H1 (cell line): ENCODE measurements at regions not wholly inside any gene's neighbourhood (a gene's known extent, or its start where the extent isn't known, plus 50 kb on each side); places are given as distances from the start of the nearest gene placed in this dataset.

ENCODE experiments used
- ASH2L ChIP-seq: fragments of 200-600, 300-600 bp; sonication (generic); IDR thresholded peaks from one replicate; pipeline ENCODE4 v1.7.1; 2017; ENCODE audit warnings: low read length

DNA sequence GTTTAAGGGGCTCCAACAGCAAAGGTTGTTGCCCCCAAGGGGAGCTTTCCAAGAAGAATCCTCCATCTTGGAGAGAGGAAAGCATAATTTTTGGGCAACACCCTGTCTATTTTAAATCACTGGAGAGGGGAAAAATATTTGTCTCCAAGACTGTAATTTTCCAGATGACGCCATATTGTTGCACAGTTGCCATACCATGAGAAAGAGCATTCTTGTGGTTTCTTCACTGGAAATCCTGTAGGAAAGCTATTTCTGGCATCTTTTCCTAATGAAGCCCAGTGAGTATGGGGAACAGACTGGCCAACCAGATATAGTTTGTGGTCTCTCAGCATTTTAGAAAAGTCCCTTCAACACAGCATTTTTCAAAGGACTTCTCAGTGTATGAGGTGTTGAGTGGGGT lies 88.1 kb upstream of the MANSC4 start (continued):
- no peak for TF ChIP-seq ASH2L
